ENCODE measurements at regions not wholly inside any gene's neighbourhood (a gene's known extent, or its start where the extent isn't known, plus 50 kb on each side); places are given as distances from the start of the nearest gene placed in this dataset.

GRCh38 chr5:106423109-106423897, 1247.4 kb downstream of the EFNA5 start (continued):
- no peak for TF ChIP-seq GLI2 (tag by site-specific recombination; IDR thresholded peaks at IDR 0.05; ENCODE audit: borderline replicate concordance, low read depth)
- no peak for TF ChIP-seq KLF16 (tag by site-specific recombination; IDR thresholded peaks at IDR 0.05)

- TF ChIP-seq ZIC2 (tag by site-specific recombination; IDR thresholded peaks at IDR 0.05) (no peak), ZNF26 (tag by site-specific recombination; IDR thresholded peaks at IDR 0.05) (no peak), ZNF292 (tag by site-specific recombination; IDR thresholded peaks at IDR 0.05; ENCODE audit: borderline replicate concordance, low read depth) (no peak), ZNF211 (tag by site-specific recombination; IDR thresholded peaks at IDR 0.05; ENCODE audit: low read depth) (no peak), ZNF114 (tag by site-specific recombination; IDR thresholded peaks at IDR 0.05) (no peak), ZNF112 (tag by site-specific recombination; IDR thresholded peaks at IDR 0.05) (no peak), ZNF48 (tag by site-specific recombination; IDR thresholded peaks at IDR 0.05) (no peak), ZNF624 (tag by site-specific recombination; IDR thresholded peaks at IDR 0.05) (no peak), ZNF221 (tag by site-specific recombination; IDR thresholded peaks at IDR 0.05; ENCODE audit: borderline replicate concordance) (no peak), FEZF1 (tag by site-specific recombination; IDR thresholded peaks at IDR 0.05) (no peak), ZNF175 (tag by site-specific recombination; IDR thresholded peaks at IDR 0.05) (no peak), ZNF394 (tag by site-specific recombination; IDR thresholded peaks at IDR 0.05; ENCODE audit: borderline replicate concordance) (no peak), PRDM1 (tag by site-specific recombination; IDR thresholded peaks at IDR 0.05) (no peak), ZNF510 (tag by site-specific recombination; IDR thresholded peaks at IDR 0.05; ENCODE audit: insufficient replicate concordance) (no peak), YY1 (tag by site-specific recombination; IDR thresholded peaks at IDR 0.05) (no peak), ZNF785 (tag by site-specific recombination; IDR thresholded peaks at IDR 0.05) (no peak), ZNF311 (tag by site-specific recombination; IDR thresholded peaks at IDR 0.05; ENCODE audit: borderline replicate concordance) (no peak), KLF16 (tag by site-specific recombination; IDR thresholded peaks at IDR 0.05) (no peak), GFI1B (tag by site-specific recombination; IDR thresholded peaks at IDR 0.05) (no peak)
- Histone ChIP-seq H3K4me3 (ENCODE audit: low read depth, low read length) (no peak overlapping the region), H3K36me3 (ENCODE audit: control insufficient read depth in 2 of 2, insufficient read depth in 1 of 2, low read length in 2 of 2) (no peaks in the 10 kb centered on the region), H3K27ac (ENCODE audit: extremely low read depth, low read depth, low read length) (no peak overlapping the region), H3K9me3 (ENCODE audit: control insufficient read depth, insufficient read depth, low read depth, low read length) (no peaks in the 10 kb centered on the region), H3K4me1 (ENCODE audit: control insufficient read depth, insufficient read depth, low read length) (no peaks in the 10 kb centered on the region)
- ChIA-PET POLR2A (no interaction called here), CTCF (no interaction called here)
These were observed 1250.6 kb downstream of the EFNA5 start for GRCh38 chr5:106420102-106420501.

- CTCF ChIA-PET = no interaction called here
- H3K36me3 ChIP-seq (ENCODE audit: control insufficient read depth in 2 of 2, insufficient read depth in 1 of 2, low read length in 2 of 2) = no peaks in the 10 kb centered on the region
- H3K27ac ChIP-seq (ENCODE audit: extremely low read depth, low read depth, low read length) = no peak overlapping the region
- H3K9me3 ChIP-seq (ENCODE audit: control insufficient read depth, insufficient read depth, low read depth, low read length) = no peaks in the 10 kb centered on the region
- no peak for TF ChIP-seq PBX3 (CRISPR knock-in tag; IDR thresholded peaks at IDR 0.05)
- TF ChIP-seq ZNF548 (tag by site-specific recombination; IDR thresholded peaks at IDR 0.05) = no peak
- POLR2A ChIA-PET = no interaction called here
- no peaks in the 10 kb centered on the region for H3K4me1 ChIP-seq (ENCODE audit: control insufficient read depth, insufficient read depth, low read length)
- no peak overlapping the region for H3K4me3 ChIP-seq (ENCODE audit: low read depth, low read length)
These were observed 1252.5 kb downstream of the EFNA5 start for GRCh38 chr5:106418196-106418595.

Measured in HEK293 (cell line).